GM20000 (cell line): ENCODE measurements at regions not wholly inside any gene's neighbourhood (a gene's known extent, or its start where the extent isn't known, plus 50 kb on each side); places are given as distances from the start of the nearest gene placed in this dataset.

ENCODE experiments used
- DNase-seq: peaks from one replicate; pipeline ENCODE4 v3.0.0; 2012; ENCODE audit warnings: low spot score
- CTCF ChIP-seq: IDR thresholded peaks from 2 replicates; pipeline ENCODE4 v1.5.1; 2012; ENCODE audit warnings: mild to moderate bottlenecking, control low read depth; ENCODE audit errors: extremely low read depth, missing control alignments

- no peak for DNase-seq
- TF ChIP-seq CTCF = no peak
These were observed 55.8 kb upstream of the HS3ST1 start for GRCh38 chr4:11484531-11484930.

- DNase-seq = no peak
- TF ChIP-seq CTCF = no peak
These were observed 54.4 kb upstream of the HS3ST1 start for GRCh38 chr4:11483046-11483445.

DNA sequence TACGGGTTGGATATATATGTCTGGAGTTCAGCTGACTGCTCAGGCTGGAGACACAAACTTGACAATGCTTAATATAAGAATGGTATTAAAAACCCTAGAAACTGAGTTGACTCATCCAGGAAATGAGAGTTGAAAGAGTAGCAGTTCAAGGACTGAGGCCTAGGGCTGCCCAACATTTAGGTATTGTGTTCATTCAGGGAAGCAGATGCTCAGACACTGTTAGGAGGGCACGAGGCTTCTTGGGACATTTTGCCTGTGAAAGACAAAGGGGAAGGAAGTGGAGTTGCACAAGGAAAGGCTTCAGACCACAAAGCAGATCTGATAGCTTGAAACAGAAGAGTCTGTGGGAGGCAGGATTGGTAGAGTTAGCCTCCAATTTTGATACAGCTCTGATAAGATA, 52.0 kb upstream of the HS3ST1 start:
- TF ChIP-seq CTCF = no peak
- DNase-seq = peak; percentile 10
